Activated CD8-positive, alpha-beta T cell treated with anti-CD3 and anti-CD28 coated beads, Interleukin-2, amount 10 ng/mL, durations not matched to agents 7 days and 5 days (primary cell): ENCODE measurements at regions not wholly inside any gene's neighbourhood (a gene's known extent, or its start where the extent isn't known, plus 50 kb on each side); places are given as distances from the start of the nearest gene placed in this dataset.

Experiments
- ATAC-seq: fragments of 150-1000 bp; cut with Tn5 transposase; one replicate; pipeline ENCODE4 v1.10.0; 2021; ENCODE audit warnings: moderate library complexity
- CTCF ChIA-PET: fragments of 350-600 bp; sonication (Branson Sonifier 250); formaldehyde crosslinking; loops from one replicate; lab custom pipeline; 2021; ENCODE audit warnings: antibody characterized with exemption; lab: Charles Lee
- POLR2A ChIA-PET: fragments of 350-600 bp; sonication (Branson Sonifier 250); formaldehyde crosslinking; loops from one replicate; lab custom pipeline; 2021; ENCODE audit warnings: antibody characterized with exemption; lab: Charles Lee
- DNase-seq: peaks from one replicate; pipeline ENCODE4 v3.0.0-alpha.2; 2020
- H3K27ac Mint-ChIP-seq: one replicate; pipeline ENCODE4 v1.8.0; 2021; ENCODE audit warnings: mild to moderate bottlenecking, mixed read lengths
- H3K27me3 Mint-ChIP-seq: one replicate; pipeline ENCODE4 v1.8.0; 2021; ENCODE audit warnings: low read depth, mixed read lengths
- H3K36me3 Mint-ChIP-seq: one replicate; pipeline ENCODE4 v1.8.0; 2021; ENCODE audit warnings: low read depth, mixed read lengths
- H3K4me1 Mint-ChIP-seq: one replicate; pipeline ENCODE4 v1.8.0; 2021; ENCODE audit warnings: low read depth, mixed read lengths
- H3K4me3 Mint-ChIP-seq: one replicate; pipeline ENCODE4 v1.8.0; 2021; ENCODE audit warnings: mild to moderate bottlenecking, mixed read lengths
- H3K9me3 Mint-ChIP-seq: one replicate; pipeline ENCODE4 v1.8.0; 2022; ENCODE audit warnings: mixed read lengths; ENCODE audit not compliant: insufficient read depth

GRCh38 chr19:31402529-31403316 lies 53.5 kb upstream of the TSHZ3 start:
- ChIA-PET POLR2A (no interaction called here), CTCF (no interaction called here)
- H3K27me3 Mint-ChIP-seq, result no peaks in the 10 kb centered on the region
- DNase-seq (no peak), ATAC-seq (no peak)
- no peaks in the 10 kb centered on the region for H3K9me3 Mint-ChIP-seq
- no peak overlapping the region for H3K4me3 Mint-ChIP-seq
- H3K27ac Mint-ChIP-seq, result no peak overlapping the region
- H3K36me3 Mint-ChIP-seq, result no peaks in the 10 kb centered on the region
- H3K4me1 Mint-ChIP-seq, result no peaks in the 10 kb centered on the region

GRCh38 chr19:31406106-31406505 lies 56.9 kb upstream of the TSHZ3 start:
- ATAC-seq (no peak), DNase-seq (no peak)
- Mint-ChIP-seq H3K27ac (no peak overlapping the region), H3K9me3 (no peaks in the 10 kb centered on the region), H3K27me3 (no peaks in the 10 kb centered on the region), H3K4me3 (no peak overlapping the region), H3K4me1 (no peaks in the 10 kb centered on the region), H3K36me3 (no peaks in the 10 kb centered on the region)
- ChIA-PET CTCF (no interaction called here), POLR2A (no interaction called here)

DNA sequence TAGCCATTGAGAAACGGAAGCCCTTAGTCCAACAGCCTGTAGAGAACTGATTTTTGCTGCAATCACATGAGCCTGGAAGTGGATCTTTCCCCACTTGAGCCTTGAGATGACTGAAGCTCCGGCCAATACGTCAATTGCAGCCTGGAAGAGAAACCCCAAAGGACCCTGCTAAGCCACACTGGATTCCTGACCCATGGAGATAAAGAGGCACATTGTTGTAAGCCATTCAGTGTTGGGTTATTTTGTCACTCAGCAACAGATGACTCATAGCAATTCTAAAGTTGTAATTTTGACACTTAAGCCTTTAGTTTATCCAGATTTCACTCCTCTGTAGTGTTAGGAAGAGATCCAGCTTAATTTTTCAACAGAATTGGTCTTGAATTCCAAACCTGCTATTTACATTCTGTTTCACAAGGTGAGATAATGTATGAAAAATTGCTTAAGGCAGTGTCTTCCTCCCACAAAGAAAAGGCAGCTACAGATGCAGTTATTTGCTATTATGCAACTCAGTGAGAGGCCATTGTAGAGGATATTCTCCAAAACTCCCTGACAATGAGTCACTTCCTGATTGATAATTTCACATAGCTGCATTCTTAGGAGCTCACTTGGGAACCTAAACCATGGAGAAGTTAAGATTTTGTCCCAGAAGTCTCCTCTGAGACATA lies 59.4 kb upstream of the TSHZ3 start:
- ChIA-PET CTCF (no interaction called here), POLR2A (no interaction called here)
- no peaks in the 10 kb centered on the region for H3K27me3 Mint-ChIP-seq
- H3K4me1 Mint-ChIP-seq, result no peaks in the 10 kb centered on the region
- no peak overlapping the region for H3K4me3 Mint-ChIP-seq
- no peak overlapping the region for H3K27ac Mint-ChIP-seq
- H3K9me3 Mint-ChIP-seq, result no peaks in the 10 kb centered on the region
- no peaks in the 10 kb centered on the region for H3K36me3 Mint-ChIP-seq
- ATAC-seq (no peak), DNase-seq (no peak)

GRCh38 chr19:31413353-31413752 lies 64.1 kb upstream of the TSHZ3 start:
- POLR2A ChIA-PET, result no interaction called here

DNA sequence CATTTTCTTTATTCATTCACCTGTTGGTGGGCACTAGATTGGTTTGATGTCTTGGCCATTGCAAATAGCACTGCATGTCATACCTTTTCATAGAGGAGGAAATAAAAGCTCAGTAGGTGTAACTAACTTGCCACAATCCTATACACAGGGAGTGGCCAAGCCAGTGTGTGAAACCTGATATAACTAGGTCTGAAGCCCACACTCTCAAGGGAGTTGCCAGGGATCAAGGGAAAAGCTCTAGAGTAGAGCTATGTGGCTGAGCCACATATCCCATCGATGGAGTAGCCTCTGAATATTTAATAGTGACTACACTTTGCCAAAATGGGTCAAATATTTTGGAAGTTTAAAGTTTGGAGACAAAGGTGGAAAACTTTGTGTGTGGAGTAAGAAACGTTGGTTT lies 66.1 kb upstream of the TSHZ3 start:
- POLR2A ChIA-PET, result no interaction called here
- no peak overlapping the region for H3K27ac Mint-ChIP-seq
- CTCF ChIA-PET, result no interaction called here

More at GRCh38 chr19:31413353-31413752, 64.1 kb upstream of the TSHZ3 start:
- CTCF ChIA-PET, result no interaction called here
- DNase-seq (no peak), ATAC-seq (no peak)
- H3K4me3 Mint-ChIP-seq, result no peak overlapping the region
- no peaks in the 10 kb centered on the region for H3K27me3 Mint-ChIP-seq
- no peaks in the 10 kb centered on the region for H3K4me1 Mint-ChIP-seq
- no peak overlapping the region for H3K27ac Mint-ChIP-seq
- no peaks in the 10 kb centered on the region for H3K36me3 Mint-ChIP-seq
- no peaks in the 10 kb centered on the region for H3K9me3 Mint-ChIP-seq

DNA sequence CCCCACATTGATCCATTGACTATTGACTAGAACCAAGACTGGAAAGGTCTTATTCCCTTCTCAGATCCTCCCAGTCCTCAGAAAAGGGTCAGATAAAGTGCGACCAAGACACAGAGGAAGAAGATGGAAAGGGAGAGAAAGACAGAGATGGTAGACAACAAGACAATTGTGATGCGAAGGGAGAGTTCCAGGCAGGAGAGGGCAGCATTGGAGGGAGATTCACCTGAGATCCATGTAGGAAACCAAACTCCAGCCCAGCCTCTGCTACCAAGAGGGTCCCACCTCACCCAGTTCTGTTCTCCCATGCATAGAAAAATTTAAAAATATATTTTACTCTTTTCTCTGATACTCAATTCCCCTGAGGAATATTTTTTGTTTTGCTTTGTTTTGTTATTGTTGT lies 67.3 kb upstream of the TSHZ3 start:
- Mint-ChIP-seq H3K9me3 (no peaks in the 10 kb centered on the region), H3K4me3 (no peak overlapping the region), H3K27me3 (no peaks in the 10 kb centered on the region), H3K36me3 (no peaks in the 10 kb centered on the region), H3K27ac (no peak overlapping the region), H3K4me1 (no peaks in the 10 kb centered on the region)
- POLR2A ChIA-PET, result no interaction called here
- DNase-seq (no peak), ATAC-seq (no peak)
- CTCF ChIA-PET, result no interaction called here

More for the DNA sequence above, 66.1 kb upstream of the TSHZ3 start:
- ATAC-seq (no peak), DNase-seq (no peak)
- no peak overlapping the region for H3K4me3 Mint-ChIP-seq
- H3K4me1 Mint-ChIP-seq, result no peaks in the 10 kb centered on the region
- H3K9me3 Mint-ChIP-seq, result no peaks in the 10 kb centered on the region
- no peaks in the 10 kb centered on the region for H3K36me3 Mint-ChIP-seq
- H3K27me3 Mint-ChIP-seq, result no peaks in the 10 kb centered on the region

DNA sequence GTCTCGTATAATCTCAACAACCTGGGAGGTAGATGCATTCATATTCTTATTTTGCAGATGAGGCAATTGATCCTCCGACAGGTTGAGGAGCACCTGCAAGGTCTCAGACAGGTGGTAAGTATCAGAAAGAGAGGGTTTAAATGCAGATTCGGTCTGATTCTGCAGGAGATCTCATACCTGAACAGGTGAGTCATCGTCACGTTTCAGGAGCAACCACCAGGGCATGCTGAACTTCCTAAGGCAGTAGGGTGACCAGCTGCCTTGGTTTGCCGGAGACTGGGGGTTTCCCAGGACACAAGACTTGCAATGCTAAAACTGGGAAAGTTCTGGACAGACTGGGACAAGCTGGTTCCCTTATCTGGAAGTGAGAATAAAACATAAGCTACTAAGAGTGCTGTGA lies 68.8 kb upstream of the TSHZ3 start:
- no peaks in the 10 kb centered on the region for H3K4me1 Mint-ChIP-seq
- no peaks in the 10 kb centered on the region for H3K36me3 Mint-ChIP-seq
- no peaks in the 10 kb centered on the region for H3K27me3 Mint-ChIP-seq
- ChIA-PET POLR2A (no interaction called here), CTCF (no interaction called here)
- H3K27ac Mint-ChIP-seq, result no peak overlapping the region
- no peaks in the 10 kb centered on the region for H3K9me3 Mint-ChIP-seq
- ATAC-seq (no peak), DNase-seq (no peak)
- no peak overlapping the region for H3K4me3 Mint-ChIP-seq

- H3K4me3 Mint-ChIP-seq, result no peak overlapping the region
- ChIA-PET CTCF (no interaction called here), POLR2A (no interaction called here)
- DNase-seq (no peak), ATAC-seq (no peak)
- H3K9me3 Mint-ChIP-seq, result no peaks in the 10 kb centered on the region
- no peaks in the 10 kb centered on the region for H3K36me3 Mint-ChIP-seq
- H3K4me1 Mint-ChIP-seq, result no peaks in the 10 kb centered on the region
- no peaks in the 10 kb centered on the region for H3K27me3 Mint-ChIP-seq
- no peak overlapping the region for H3K27ac Mint-ChIP-seq
Observed at GRCh38 chr19:31418692-31419430, 69.6 kb upstream of the TSHZ3 start.

- DNase-seq, result no peak
- H3K4me1 Mint-ChIP-seq, result no peaks in the 10 kb centered on the region
- no peaks in the 10 kb centered on the region for H3K36me3 Mint-ChIP-seq
- POLR2A ChIA-PET, result no interaction called here
- no peaks in the 10 kb centered on the region for H3K27me3 Mint-ChIP-seq
- no peaks in the 10 kb centered on the region for H3K9me3 Mint-ChIP-seq
- ATAC-seq, result no peak
- no peak overlapping the region for H3K4me3 Mint-ChIP-seq
- CTCF ChIA-PET, result no interaction called here
- no peak overlapping the region for H3K27ac Mint-ChIP-seq
Observed at GRCh38 chr19:31419871-31420445, 70.7 kb upstream of the TSHZ3 start.

DNA sequence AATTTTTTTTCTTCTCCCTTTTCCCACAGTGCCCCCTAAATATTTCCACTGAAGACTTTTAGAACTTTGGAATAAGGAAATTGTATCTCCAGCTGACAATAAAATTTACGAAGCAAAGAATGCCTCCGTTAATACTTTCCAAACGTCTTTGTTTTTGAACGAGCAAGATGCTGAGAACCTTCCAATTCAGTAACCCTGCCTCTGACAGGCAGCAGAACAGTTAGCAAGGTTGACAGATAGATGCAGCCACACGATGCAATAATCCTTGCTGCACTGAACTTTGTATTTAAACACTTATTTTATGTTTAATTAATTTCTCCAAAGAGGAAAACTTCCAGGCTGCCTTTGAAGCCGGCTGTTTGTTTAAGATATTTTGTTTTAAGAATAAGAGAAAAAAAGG lies 71.8 kb upstream of the TSHZ3 start:
- no peaks in the 10 kb centered on the region for H3K4me1 Mint-ChIP-seq

DNA sequence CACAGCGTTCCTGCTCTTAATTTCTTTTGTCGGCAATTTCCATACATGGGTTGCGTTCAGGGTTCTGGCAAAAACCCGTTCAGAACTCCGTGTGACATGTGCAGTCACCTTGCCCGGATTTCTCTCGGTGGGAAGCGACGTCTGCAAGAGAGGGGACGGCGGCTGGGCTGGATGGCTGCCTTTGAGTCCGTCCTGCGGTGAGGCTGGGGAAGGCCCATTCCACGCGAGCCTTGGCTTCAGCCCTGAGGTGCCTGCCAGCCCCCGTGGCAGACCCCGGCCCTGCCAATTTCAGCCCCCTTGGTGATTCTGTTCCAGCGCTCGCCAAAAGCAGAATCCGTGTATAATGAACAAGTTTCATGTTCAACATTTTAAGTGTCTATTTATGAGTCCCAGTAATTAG lies 72.6 kb upstream of the TSHZ3 start:
- H3K4me1 Mint-ChIP-seq, result no peaks in the 10 kb centered on the region
- no peak overlapping the region for H3K27ac Mint-ChIP-seq
- H3K36me3 Mint-ChIP-seq, result no peaks in the 10 kb centered on the region
- no peaks in the 10 kb centered on the region for H3K27me3 Mint-ChIP-seq
- CTCF ChIA-PET, result no interaction called here
- ATAC-seq, result no peak
- H3K9me3 Mint-ChIP-seq, result no peaks in the 10 kb centered on the region
- POLR2A ChIA-PET, result no interaction called here
- DNase-seq, result no peak
- H3K4me3 Mint-ChIP-seq, result no peak overlapping the region

More for the DNA sequence above, 71.8 kb upstream of the TSHZ3 start:
- H3K27ac Mint-ChIP-seq, result no peak overlapping the region
- no peaks in the 10 kb centered on the region for H3K36me3 Mint-ChIP-seq
- no peaks in the 10 kb centered on the region for H3K9me3 Mint-ChIP-seq
- ChIA-PET CTCF (no interaction called here), POLR2A (no interaction called here)
- H3K27me3 Mint-ChIP-seq, result no peaks in the 10 kb centered on the region
- H3K4me3 Mint-ChIP-seq, result no peak overlapping the region
- no peak for ATAC-seq
- DNase-seq, result no peak

GRCh38 chr19:31423896-31424295 lies 74.7 kb upstream of the TSHZ3 start:
- no peaks in the 10 kb centered on the region for H3K9me3 Mint-ChIP-seq
- no peaks in the 10 kb centered on the region for H3K36me3 Mint-ChIP-seq

More at GRCh38 chr19:31423896-31424295, 74.7 kb upstream of the TSHZ3 start:
- ChIA-PET CTCF (no interaction called here), POLR2A (no interaction called here)
- no peaks in the 10 kb centered on the region for H3K27me3 Mint-ChIP-seq
- H3K27ac Mint-ChIP-seq, result no peak overlapping the region
- ATAC-seq (no peak), DNase-seq (no peak)
- no peak overlapping the region for H3K4me3 Mint-ChIP-seq
- no peaks in the 10 kb centered on the region for H3K4me1 Mint-ChIP-seq
